ENCODE measurements at regions not wholly inside any gene's neighbourhood (a gene's known extent, or its start where the extent isn't known, plus 50 kb on each side); places are given as distances from the start of the nearest gene placed in this dataset.

- TF ChIP-seq CTCF (IDR thresholded peaks at IDR 0.05) = no peak
- TF ChIP-seq POLR2A (IDR thresholded peaks at IDR 0.05) = no peak
These were observed 433.2 kb upstream of the MGMT start for GRCh38 chr10:129033790-129034272.
